ENCODE measurements at regions not wholly inside any gene's neighbourhood (a gene's known extent, or its start where the extent isn't known, plus 50 kb on each side); places are given as distances from the start of the nearest gene placed in this dataset.

DNA sequence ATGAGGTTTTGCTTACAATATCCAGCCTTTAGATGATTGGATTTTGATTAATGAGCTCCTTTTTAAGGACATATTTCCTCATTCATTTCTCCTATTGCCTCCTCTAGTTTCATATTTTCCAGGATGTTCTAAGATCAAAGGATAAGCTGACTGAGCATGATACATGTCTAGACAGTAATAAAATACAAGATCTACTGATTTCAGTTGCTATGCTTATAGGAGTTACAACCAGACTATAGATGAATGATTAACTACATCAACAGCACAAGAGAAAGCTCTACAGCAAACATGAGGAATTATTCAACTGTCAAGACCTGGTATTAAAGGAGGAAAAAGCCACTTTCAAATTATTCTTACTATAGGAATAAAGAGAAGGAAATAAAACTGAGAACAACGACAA, 85.0 kb upstream of the LINC00305 start:
- DNase-seq, result no peak

GRCh38 chr18:64220941-64221340, 72.1 kb upstream of the LINC00305 start:
- DNase-seq, result no peak

GRCh38 chr18:64219517-64219916, 70.6 kb upstream of the LINC00305 start:
- peak in 1 of 2 experiments; percentile 7 for DNase-seq

- DNase-seq, result no peak
Observed at GRCh38 chr18:64210401-64210949, 61.6 kb upstream of the LINC00305 start.

- no peak for DNase-seq
Observed at GRCh38 chr18:64208516-64208915, 59.6 kb upstream of the LINC00305 start.

- DNase-seq, result no peak
Observed at GRCh38 chr18:64207820-64208219, 58.9 kb upstream of the LINC00305 start.

DNA sequence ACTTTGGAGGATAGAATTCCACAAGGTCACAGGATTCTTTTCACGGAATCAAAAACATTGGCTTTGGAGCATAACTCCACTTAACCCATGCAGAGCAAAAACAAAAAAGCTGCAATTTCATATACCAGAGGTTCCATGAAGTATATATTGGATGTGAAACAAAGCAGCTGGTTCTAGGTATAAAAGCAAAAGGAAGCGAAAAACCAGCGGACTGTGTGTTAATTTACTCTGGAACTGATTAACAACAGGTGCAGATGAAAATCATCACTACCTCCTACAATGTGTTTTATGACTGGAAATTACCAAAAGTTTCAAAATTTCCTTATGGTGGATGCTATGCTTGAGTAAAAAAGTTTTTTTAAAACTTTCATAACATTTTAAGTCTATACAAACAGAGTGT, 54.4 kb upstream of the LINC00305 start:
- DNase-seq, result no peak

- no peak for DNase-seq
Observed at GRCh38 chr18:64202863-64203262, 54.0 kb upstream of the LINC00305 start.

DNA sequence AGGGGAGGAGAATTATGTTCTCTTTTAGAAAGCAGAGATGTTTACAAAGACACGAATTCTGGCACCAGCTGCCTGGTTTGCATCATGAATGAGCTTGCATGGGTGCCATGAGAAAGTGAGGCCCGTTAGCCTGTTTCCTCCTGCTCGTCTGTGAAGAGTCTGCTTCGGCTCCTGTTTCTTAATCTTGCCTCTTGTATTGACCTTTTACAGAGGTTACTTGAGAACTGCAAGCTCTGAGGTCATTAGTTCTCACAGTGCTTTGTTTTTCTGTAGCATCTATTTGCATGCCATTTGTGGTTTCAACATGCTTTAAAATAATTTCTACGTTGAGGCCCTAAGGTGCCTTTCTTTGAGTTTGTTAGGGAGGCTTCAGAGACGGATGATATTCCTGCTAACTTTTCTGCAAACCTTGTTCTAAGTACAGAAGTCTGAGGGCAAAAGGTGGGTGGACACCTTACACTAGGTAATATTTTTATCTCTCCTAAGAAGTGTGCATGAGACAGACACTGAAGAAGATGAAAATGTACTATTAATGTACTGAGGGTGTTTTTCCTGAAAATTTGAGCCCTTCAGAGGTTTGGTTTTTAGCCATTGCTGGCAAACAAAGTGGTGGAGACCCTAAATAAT, 53.4 kb upstream of the LINC00305 start:
- DNase-seq, result no peak

GRCh38 chr18:64201781-64202180, 52.9 kb upstream of the LINC00305 start:
- no peak for DNase-seq

DNA sequence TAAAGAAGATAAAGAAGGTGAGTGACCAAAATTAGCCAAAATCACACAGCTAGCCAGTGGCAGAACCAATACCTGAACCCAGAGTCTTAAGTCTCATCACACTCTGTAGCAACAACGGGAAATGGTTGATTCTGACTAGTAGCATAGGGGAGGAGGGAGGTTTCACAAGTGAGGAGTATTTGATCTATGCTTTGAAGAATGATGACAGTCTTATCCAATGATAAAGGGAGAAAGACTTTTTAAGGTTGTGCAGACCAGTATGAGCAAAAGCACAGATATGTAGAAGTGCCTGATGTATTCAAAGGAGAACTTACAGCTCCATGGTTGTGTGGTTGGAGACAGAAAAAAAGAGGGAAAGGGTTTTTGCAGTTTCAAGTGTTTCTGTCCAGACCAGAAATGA, 50.7 kb upstream of the LINC00305 start:
- no peak for DNase-seq
